Stimulated activated CD8-positive, alpha-beta memory T cell treated with anti-CD3 and anti-CD28 coated beads, Interleukin-2, amount 100 ng/mL, for 48 hours (primary cell): ENCODE measurements at regions not wholly inside any gene's neighbourhood (a gene's known extent, or its start where the extent isn't known, plus 50 kb on each side); places are given as distances from the start of the nearest gene placed in this dataset.
"Not testable (repeated sequence)": the region's sequence is repeated elsewhere in the genome, so short reads cannot be mapped to it uniquely, and the experiment has no call there.

Experiments used
- DNase-seq, 2 donors: peaks; one replicate each; pipeline ENCODE4 v3.0.0-alpha.2; 2020; ENCODE audit warnings: low read depth in 2 of 2

DNA sequence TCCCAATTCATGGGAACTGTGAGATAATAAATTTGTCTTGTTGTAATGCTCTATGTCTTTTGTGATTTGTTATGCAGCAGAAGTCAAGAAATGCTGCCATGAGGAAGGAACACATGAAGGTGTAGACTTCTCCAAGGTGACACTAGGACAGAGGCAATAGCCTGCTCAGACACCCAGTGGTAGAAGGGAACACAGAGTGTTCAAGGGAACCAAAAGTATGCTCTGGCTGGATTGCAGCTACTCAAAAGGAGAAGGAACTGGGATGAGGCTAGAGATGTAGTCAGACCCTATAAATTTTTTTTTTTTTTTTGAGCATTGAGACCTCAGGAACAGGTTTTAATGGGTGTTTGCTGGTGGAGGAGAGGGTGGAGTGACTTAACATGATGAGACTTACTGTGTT is 232.5 kb downstream of the PARP8 start:
- no peak for DNase-seq

GRCh38 chr5:50900952-50901510 is 234.6 kb downstream of the PARP8 start:
- DNase-seq: no peak

- DNase-seq: no peak
Observed at GRCh38 chr5:50903651-50904050, 237.2 kb downstream of the PARP8 start.

- no peak for DNase-seq
Observed at GRCh38 chr5:50905996-50906570, 239.6 kb downstream of the PARP8 start.

DNA sequence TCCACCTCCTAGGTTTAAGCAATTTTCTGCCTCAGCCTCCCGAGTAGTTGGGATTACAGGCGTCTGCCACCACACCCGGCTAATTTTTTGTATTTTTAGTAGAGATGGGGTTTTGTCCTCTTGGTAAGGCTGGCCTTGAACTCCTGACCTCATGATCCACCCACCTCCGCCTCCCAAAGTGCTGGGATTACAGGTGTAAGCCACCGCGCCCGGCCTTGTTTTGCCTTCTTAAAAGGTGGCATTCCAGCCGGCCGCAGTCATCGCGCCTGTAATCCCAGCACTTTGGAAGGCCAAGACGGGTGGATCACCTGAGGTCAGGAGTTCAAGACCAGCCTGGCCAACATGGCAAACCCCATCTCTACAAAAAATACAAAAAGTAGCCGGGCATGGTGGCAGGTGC is 253.7 kb downstream of the PARP8 start:
- DNase-seq: not testable (repeated sequence)

- DNase-seq: no peak
Observed at GRCh38 chr5:50921366-50922133, 255.1 kb downstream of the PARP8 start.

GRCh38 chr5:50922134-50922941 is 255.9 kb downstream of the PARP8 start:
- DNase-seq: not testable (repeated sequence)

DNA sequence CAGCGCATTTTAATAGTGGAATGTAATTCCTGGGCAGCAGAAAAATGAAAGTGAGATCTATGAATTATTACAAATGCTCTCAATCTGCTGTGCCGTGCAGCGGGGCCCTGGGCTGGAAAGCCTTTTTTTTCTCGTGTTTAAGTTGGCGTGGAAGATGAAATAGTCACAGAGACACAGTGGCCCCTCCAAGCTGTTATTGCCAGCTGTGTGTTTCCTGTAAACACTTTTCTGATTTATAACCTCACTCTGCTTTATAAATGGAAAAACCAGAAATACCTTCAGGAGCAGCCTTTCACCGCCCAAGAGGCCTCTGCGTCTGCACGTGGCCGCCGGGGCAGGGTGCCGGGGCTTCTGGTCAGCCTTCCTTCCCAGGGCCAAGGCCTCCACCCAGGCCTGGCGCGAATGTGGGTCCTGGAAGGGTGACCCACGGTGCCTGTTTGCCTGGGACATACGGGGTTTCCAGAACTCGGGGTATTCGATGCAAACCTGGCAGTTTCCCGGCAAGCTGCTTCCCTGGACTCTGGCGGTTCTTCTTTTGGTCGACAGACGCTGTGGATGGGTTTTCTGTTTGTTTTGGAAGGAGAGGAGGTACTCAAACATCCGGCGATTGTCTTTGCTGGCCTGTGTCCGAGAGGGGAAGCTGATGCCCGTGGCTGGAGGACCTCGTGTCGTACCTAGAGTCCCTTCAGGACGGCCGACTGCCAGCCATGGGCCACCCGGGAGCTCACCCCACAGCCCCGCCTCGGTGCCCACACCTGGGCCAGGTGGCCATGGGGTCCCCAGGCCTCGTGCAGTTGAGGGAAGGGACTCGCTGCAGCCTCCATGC is 256.7 kb downstream of the PARP8 start:
- DNase-seq: no peak

GRCh38 chr5:50923768-50924494 is 257.5 kb downstream of the PARP8 start:
- no peak for DNase-seq

- no peak for DNase-seq
Observed at GRCh38 chr5:50927953-50928352, 261.5 kb downstream of the PARP8 start.

DNA sequence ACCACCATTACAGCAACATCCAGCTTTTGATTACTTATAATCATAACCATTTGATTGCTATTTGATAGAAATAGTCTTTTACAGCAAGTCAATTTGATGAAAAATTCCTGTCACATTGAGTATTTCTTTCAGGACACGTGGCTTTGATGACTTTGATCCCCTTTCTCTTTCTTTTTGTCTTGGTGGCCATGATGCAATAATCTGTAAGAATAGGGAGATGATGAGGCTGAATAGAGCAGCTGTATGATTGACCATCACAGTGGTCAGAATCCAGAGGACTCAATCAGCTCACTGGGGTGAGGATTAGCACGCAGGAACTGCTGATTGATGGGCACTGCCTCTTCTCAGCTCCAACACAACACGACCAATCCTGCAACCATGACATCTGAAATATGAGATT is 262.7 kb downstream of the PARP8 start:
- no peak for DNase-seq

DNA sequence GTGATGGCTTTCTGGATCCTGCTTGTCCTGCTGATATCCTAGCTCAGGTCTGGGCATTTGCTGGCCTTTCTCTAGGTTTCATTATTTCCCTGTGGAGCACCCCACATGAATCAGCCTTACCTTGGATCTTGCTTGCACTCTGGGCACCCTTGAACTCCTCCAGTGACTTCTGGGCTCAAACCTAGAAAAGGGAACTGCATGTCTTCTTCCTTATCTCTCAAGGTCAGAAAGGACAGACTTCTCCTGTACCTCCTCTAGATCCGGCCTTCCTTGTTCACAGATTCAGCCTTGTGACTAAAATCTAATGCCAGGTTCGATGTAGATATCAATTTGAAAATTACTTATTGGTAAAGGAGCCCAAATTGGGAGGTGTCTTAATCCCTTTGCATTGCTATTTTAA is 267.9 kb downstream of the PARP8 start:
- no peak for DNase-seq

DNA sequence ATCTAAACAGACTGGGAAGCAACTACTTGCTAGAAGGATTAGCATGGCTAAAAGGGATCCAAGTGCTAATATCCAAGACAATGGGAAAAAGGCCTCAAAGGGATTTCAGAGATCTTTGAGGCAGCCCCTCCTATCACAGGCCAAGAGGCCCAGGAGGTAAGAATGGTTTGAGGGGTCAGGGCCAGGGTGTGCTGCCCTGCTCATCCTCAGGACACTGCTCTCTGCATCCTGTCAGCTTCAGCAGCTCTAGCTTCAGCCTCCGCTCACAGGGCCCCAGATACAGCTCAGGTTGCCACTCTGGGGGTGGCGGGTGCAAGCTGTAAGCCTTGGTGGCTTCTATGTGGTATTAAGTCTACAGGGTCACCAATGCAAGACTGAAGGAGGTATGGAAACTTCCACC is 278.7 kb downstream of the PARP8 start:
- no peak for DNase-seq

- DNase-seq: no peak
Observed at GRCh38 chr5:50947906-50948683, 281.7 kb downstream of the PARP8 start.

DNA sequence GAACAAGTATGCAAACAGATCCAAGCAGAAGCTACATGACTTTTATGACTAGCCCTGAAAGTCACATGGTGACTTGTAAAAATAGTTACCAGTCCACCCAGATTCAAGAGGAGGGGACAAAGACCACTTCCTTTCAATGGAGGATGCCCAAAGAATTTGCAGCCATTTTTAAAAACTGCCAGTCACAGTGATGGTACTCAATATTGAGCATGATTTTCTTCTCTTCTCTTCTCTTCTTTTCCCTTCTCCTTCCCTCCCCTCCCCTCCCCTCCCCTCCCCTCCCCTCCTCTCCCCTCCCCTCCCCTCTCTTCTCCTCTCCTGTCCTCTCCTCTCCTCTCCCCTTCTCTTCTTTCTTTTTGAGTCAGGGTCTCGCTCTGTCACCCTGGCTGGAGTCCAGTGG is 286.9 kb downstream of the PARP8 start:
- DNase-seq: no peak

DNA sequence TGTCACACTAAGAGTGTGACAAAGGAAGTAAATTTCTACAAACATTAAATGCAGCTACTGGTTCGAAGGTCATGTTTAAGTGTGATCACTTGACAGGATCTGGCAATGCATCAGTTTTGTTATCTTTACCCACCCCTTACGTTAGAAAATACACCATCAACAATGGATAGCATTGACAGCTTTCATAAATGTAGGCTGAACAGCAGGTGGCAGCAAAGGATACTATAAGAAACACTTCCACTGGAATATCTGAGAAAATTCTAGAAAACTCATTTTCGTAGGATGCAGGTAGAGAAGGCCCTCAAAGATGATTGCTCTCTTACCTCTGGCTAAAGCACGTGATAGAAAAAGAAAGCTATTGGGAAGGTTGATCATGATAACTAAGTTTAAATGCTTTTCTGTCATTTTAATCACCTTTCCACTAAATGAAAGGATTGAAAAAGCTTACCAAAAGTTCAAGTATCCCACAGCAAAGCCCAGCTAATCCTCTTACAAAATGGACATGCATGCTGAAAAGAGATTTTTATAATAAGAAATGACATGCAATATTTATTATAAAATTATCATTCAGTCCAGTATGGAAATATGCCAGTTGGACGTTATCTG is 292.5 kb downstream of the PARP8 start:
- DNase-seq: no peak

DNA sequence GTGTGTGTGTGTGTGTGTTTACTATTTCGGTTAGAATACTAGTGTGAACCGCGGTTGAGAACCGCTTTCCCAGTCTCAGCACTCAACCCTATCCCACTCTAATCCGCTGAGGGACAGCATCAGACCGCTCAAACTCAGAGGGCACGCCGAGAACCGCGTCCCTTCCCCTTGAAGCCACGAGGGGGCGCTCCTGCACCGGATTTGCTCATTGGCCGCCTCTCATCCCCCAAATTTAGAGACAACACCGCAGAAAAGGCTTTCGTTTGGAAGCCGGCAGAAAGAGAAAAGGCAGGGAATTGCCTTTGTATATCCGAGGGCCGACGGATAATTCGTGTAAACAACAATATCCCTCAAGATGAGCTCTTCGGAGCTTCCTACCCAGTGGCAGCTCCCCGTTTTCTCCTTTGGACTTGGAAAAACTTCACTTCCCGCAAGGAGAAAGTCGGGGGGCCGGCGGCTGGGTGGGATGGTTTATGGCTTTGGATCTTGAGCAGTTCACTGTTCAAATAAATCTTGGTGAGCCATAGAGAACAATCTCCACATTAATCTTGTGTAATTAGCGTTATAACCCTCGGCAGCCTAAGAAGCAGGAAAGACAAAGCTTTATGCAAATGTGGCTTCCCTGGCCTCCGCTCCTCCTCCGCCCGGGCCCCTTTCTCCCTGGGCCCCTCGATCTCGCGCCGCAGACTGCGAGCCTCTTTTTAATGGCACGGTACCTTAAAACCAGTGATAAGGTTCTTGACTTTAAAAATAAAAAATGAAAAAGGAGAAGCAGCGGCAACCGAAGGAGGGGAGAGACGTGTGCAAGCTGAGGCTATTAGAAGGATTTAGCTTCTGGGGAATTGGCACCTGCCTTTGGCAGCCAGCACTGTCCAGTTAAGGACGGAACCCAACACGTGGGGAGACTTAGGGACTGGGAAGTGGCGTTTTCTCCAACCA is 296.8 kb downstream of the PARP8 start:
- peak; percentile 52 to 57 for DNase-seq

DNA sequence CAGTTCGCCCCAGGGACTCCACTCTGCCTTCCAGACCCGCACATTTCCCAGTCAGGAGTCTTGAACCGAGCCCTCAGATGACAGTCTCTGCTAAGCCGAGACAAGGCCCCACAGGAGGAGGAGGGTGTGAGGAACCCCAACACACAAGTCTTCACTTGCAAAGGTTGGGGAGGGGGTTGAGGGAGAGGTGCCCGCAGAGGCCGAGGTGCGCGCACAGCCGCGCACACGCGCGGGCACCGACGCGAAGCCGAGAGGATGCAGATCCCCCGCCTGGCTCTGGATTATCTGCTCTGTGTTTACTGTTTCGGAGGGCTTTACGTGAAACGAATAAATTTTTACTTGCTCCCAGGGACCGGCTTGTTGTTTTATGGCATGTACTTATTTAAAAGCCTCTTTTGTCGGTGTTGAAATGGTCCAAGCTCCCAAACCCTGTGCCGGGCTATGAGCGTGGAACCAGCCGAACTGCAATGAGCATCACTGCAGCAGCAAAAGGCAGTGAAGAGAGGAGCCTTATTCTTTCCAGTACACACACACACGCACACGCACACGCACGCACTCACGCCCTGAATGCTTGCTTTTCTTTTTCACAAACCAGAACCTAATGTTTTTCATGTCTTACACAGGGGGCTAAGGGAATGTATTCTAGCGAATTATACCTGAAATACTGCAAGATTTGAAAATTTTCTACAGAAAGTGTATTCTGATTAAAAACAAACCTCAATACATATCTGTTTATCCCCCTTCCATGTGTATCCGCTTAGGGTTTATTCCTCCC is 297.7 kb downstream of the PARP8 start:
- DNase-seq: no peak
